Stimulated activated CD4-positive, alpha-beta T cell treated with anti-CD3 and anti-CD28 coated beads, Interleukin-1b, Interleukin-23, amount 100 ng/mL, for 4 hours (primary cell): ENCODE measurements at regions not wholly inside any gene's neighbourhood (a gene's known extent, or its start where the extent isn't known, plus 50 kb on each side); places are given as distances from the start of the nearest gene placed in this dataset.
"Not testable (repeated sequence)": the region's sequence is repeated elsewhere in the genome, so short reads cannot be mapped to it uniquely, and the experiment has no call there.

Experiments
- DNase-seq, 2 donors: peaks; one replicate each; pipeline ENCODE4 v3.0.0-alpha.2; 2020; ENCODE audit warnings: low read depth in 2 of 2

GRCh38 chr4:59500103-59500502, 1700.0 kb upstream of the ADGRL3 start:
- no peak for DNase-seq

- DNase-seq, result no peak
Observed at GRCh38 chr4:59503731-59504130, 1696.4 kb upstream of the ADGRL3 start.

GRCh38 chr4:59511809-59512208, 1688.3 kb upstream of the ADGRL3 start:
- not testable (repeated sequence) for DNase-seq

- DNase-seq, result no peak
Observed at GRCh38 chr4:59517007-59517406, 1683.1 kb upstream of the ADGRL3 start.

GRCh38 chr4:59518005-59518823, 1681.9 kb upstream of the ADGRL3 start:
- DNase-seq, result no peak

GRCh38 chr4:59525885-59526284, 1674.2 kb upstream of the ADGRL3 start:
- DNase-seq, result no peak

- no peak for DNase-seq
Observed at GRCh38 chr4:59535541-59535940, 1664.6 kb upstream of the ADGRL3 start.

GRCh38 chr4:59536428-59536827, 1663.7 kb upstream of the ADGRL3 start:
- DNase-seq, result no peak

GRCh38 chr4:59537246-59537886, 1662.8 kb upstream of the ADGRL3 start:
- DNase-seq, result no peak

GRCh38 chr4:59539401-59539800, 1660.7 kb upstream of the ADGRL3 start:
- DNase-seq, result no peak

GRCh38 chr4:59540311-59540710, 1659.8 kb upstream of the ADGRL3 start:
- no peak for DNase-seq

- no peak for DNase-seq
Observed at GRCh38 chr4:59553063-59553720, 1646.9 kb upstream of the ADGRL3 start.

- no peak for DNase-seq
Observed at GRCh38 chr4:59553721-59554091, 1646.4 kb upstream of the ADGRL3 start.

GRCh38 chr4:59556191-59556590, 1643.9 kb upstream of the ADGRL3 start:
- not testable (repeated sequence) for DNase-seq

- DNase-seq, result not testable (repeated sequence)
Observed at GRCh38 chr4:59560141-59560648, 1639.9 kb upstream of the ADGRL3 start.

- no peak for DNase-seq
Observed at GRCh38 chr4:59565836-59566235, 1634.3 kb upstream of the ADGRL3 start.

GRCh38 chr4:59570860-59571476, 1629.2 kb upstream of the ADGRL3 start:
- DNase-seq, result no peak

GRCh38 chr4:59571805-59572430, 1628.2 kb upstream of the ADGRL3 start:
- no peak for DNase-seq

- no peak for DNase-seq
Observed at GRCh38 chr4:59583845-59584568, 1616.1 kb upstream of the ADGRL3 start.

- no peak for DNase-seq
Observed at GRCh38 chr4:59597536-59598329, 1602.4 kb upstream of the ADGRL3 start.
